HG03558 (cell line): ENCODE measurements at regions not wholly inside any gene's neighbourhood (a gene's known extent, or its start where the extent isn't known, plus 50 kb on each side); places are given as distances from the start of the nearest gene placed in this dataset.
"Not testable (repeated sequence)": the region's sequence is repeated elsewhere in the genome, so short reads cannot be mapped to it uniquely, and the experiment has no call there.

Experiments
- ATAC-seq: cut with Tn5 transposase; IDR thresholded peaks from one replicate; pipeline ENCODE4 v1.9.1; 2021; ENCODE audit warnings: moderate number of reproducible peaks; ENCODE audit not compliant: unreplicated experiment; ENCODE audit errors: extremely low read depth

DNA sequence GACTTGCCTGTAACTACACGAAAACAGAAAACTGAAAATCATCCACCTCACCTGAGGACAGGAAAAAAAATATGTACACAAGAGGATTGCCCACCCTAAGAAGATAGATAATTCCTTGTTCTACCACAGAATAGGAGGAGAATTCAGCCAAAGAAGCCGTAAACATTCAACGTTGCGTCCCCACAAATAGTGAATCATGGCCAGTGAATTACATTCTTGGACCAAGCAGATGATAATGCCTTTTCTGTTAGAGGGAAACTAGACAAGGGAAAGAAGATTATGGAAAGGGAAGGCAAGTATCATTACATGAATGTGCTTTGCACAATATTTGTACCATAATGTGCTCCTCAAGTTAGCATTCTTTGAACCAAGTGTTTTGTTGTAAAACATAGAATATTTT is 95.5 kb upstream of the C1QTNF7 start:
- no peak for ATAC-seq

DNA sequence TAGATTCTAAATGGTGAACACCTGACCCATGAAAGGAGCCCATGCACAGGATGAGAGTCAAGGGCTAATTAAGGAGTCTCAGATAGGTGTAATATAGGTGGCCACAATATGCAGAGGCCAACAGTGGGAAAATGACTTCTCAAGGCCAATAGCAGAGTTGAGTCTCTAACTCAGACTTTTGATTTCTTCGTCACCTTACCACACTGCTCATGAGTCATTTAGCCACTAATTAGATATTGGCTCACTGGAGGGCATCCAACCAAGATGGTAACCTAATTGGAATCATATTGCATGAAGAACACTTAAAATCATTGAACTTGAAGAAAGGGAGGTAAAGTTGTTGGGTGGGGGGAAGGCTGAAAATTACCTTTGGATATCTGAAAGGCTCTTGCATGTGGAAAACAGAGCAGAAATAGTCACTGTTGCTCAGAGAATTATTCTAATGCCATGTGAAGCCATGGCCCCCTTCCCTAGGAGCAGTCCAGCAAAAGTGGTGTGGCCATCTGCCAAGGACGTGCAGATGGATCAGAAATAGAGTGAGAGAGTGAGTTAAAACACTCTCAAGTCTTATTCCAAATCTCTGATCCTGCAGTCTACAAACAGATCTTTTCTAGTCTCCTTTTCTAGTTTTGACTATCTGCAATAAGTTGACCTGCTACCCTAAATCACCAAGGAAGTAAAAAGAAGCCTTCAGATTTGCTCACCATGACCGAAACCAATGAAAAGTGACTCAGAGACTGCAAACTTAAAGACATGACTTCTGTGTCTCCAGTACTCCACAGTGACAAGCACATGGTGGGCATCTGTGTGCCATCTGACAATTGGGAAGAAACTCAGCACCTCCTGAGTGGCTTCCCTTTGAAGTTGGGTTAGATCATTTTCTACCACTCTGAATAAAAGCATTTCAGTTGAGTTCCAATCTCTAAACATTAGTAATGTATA is 93.9 kb upstream of the C1QTNF7 start:
- ATAC-seq: no peak

DNA sequence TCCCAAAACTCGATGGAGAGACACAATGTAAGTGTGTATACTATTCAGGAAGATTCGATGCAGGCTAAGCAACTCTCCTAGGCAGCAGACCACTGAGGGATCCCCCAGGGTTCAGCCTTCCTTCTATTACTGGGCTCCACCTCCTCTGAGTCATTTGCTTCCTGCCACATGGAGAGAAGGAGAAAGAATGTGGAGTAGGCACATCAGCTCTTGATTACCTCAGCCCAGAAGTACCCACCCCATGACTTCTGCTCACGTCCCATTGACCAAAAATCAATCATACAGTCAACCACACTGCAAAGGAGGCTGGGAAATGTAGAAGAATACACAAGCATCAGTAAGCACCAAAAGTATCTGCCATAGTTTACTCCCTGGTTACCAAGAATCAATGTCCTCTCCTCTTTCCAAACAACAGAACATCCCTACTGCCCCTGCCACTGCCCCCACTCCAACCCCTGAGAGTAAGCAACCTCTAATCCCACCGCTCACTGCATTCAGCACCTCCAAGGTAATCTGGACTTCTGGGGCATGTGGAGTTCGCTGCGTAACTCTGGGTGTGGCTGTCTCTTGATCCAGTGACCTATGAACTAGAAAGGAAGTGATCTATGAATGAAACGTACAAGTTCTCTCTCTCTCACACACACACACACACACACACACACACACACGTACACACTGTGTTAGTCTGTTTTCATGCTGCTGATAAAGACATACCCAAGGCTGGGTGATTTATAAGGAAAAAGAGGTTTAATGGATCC is 91.2 kb upstream of the C1QTNF7 start:
- no peak for ATAC-seq

DNA sequence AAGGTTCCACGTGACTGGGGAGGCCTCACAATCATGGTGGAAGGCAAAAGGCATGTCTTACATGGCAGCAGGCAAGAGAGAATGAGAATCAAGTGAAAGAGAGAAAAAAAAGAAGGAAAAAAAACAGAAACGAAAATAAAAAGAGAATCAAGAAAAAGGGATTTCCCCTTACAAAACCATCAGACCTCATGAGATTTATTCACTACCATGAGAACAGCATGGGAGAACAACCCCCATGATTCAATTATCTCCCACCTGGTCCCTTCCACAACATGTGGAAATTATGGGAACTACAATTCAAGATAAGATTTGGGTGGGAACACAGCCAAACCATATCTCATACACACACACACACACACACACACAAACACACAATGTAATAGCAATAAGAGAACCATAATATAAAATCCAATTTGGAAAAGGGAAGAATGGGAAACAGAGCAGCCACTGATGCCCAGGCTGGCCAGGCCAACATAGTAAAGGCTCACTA is 90.6 kb upstream of the C1QTNF7 start:
- not testable (repeated sequence) for ATAC-seq

DNA sequence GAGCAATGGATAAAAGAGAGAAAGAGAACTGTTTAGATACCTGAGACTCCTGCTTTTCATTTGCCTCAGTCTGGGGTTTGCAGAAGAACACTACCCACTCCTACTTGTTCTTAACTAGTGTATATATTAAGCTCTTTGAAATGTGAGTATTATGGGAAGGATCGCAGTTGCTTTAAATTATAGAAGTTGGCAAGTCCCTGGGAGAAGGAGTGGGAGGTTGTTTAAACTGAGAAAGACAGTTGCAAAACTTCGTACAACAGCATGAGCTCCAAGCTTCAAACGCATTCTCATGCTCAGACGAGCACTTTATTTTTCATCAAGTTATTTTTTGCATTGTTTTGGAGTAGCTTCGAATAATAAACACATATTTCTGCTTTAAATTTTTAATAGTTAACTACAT is 88.1 kb upstream of the C1QTNF7 start:
- ATAC-seq: no peak

DNA sequence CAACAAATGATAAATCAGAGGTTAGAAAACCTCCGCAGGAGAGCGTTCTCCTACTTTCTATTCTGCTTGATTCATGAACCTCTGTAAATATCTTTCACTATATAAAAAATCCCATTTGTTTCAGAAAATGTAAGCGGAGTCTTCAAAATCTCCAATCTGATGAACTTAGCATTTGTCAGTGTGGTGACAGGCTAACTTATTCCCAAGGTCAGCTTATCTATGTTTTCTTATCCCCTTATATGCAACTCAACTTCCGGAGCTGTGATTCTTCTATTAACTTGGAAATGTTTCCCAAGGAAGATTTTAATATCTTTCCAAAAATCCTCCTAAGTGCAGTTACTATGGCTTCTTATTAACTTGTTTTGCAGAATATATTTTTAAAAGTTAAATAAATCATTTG is 87.5 kb upstream of the C1QTNF7 start:
- no peak for ATAC-seq

DNA sequence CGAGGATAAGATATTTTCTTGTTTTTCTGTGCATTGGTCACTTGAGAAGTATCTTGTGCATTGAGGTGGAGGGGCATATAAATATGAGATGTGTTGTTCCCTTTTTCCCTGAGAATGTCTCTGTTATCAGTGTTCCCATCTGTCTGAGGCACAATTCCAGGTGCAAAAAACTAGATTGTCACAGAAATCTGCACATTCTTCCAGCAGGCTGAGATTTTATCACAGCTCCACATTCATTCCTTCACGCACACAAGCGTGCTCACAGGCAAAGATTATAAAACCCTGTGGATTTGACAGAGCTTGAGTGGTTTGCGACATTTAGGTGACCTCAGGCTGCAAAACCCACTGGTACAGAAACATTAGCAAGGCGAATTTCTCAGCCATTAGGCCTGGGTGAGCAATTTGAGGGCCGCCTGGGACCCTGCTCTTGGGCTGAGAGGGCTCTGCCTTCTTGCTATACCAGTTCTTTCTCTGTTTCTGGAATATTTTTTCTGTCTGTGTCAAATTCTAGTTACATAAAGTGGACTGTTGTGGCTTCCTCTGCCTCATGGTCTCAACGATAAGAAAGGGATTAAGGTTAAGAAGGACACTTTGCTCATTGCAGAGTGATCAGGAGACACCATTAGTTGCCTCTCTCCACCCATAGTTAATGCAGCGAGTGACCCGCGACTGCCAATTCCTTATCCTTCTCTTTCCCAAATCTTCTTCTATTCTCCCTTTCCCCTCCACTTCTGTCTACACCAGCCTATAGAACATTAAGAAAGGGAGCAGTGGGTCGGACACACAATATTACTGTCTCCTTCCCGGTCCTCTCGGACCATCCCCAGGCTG is 86.7 kb upstream of the C1QTNF7 start:
- ATAC-seq: no peak

DNA sequence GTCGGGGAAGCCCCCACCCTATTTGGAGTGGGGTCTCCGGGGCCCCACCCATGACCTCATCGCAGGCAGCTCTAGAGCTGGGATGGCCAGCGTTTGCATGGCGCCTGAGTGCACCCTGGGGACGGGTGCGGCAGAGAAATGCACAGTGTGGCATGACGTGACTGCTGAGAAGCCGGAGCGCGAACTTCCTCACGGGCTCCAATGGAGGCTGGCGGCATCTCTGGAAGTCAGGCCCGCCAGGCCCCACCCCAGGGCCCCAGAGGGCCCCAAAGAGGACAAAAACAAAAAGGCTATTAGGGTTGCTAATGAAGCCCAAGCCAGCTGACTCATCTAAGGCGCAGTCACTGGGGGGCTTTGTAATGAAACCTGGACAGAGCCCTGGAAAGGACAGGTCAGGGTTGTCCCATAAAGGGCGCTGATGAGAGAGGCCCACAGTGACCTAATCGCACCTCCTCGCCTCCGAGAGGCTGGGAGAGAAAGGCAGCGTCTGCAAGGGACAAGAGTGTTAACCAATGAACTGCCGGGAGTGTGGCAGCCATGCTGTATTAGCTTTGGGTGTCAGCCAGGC is 86.0 kb upstream of the C1QTNF7 start:
- ATAC-seq: no peak

DNA sequence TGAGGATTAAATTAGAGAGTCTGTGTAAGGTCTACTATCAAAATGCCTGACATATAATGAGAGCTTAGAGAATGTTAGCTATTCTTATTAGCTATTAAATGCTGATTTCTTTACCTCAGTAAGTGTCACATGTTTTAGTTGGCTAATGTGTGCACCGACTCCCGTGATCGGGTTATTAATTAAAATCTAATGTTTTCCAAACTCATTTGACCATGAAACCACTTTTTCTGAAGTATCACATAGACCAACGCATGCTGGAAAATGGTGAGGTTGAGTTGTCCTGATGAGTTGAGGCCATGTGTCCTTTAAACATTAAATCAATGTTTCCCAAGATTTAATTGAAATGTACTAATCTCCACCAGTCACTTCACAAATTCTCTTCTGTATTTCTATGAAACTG is 84.8 kb upstream of the C1QTNF7 start:
- ATAC-seq: no peak

DNA sequence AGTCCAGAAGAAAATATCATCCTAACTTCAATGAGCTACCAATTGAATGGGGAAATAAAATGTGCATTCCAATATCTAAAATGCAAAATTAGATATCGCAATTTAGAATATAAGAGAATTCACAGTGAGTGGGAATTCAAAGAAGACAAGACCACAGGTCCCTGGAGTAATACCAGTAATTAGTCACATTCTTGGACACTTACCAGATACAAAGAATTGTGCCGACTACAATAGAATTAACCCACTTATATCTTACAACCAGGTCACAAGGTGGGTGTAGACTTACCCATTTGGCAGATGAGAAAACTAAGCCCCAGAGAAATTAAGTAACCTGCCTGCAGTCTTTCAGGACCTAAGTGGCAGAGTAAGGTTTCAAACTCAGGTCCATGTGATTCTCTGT is 84.3 kb upstream of the C1QTNF7 start:
- ATAC-seq: no peak

DNA sequence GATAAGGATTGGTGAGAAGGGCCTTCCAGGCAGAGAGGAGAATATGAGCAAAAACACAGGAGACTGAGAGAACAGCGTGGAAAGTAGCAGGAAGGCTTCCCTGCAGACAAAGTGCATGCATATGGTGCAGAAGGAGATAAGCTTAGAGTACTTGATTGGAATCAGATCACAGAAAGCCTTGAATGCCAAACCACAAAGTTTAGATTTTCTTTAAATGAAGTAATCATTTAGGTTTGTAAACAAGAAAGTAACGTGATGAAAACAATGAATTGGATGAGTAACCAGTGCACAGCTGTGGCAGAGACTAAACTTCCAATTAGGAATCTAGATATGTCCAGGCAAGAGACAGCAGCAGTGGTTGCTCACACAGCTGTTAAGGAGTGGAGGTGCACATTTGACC is 83.8 kb upstream of the C1QTNF7 start:
- no peak for ATAC-seq

DNA sequence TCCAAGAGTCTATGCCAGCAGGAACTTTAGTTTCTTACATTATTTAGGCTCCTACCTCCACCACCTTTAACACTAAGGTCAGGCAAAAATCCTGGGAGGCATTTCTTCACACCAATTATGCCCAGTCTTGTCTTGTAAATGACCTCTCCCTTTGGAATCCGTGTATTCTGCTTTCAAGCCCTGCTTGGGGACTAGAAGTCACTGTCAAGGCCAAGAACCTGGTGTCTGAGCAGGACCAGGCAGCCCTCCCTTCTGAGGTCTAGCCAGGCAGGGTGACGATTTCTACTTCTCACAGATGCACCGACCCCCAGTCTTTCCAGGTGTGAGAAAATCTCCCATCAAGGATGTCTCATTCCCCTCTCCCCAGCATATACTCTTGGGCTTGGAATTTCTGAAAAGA is 82.7 kb upstream of the C1QTNF7 start:
- ATAC-seq: no peak

DNA sequence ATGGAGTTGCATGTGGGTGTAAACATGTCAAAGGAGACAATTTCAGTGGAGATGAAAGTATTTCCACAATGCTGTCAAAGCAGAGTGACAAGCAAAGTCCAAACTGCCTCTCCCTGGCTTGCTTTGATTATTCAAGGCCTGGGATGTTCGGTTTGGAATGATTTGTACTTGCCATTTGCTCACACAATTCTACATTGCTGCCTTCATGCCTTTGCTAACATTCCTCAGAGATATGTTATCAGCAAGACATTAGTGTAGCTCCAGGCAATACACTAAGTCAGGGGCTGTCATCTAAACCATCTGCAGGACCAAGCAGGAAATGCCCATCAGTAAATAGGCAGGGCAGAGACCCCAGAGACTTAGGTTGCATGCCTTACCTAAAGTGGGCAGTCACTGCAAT is 79.6 kb upstream of the C1QTNF7 start:
- ATAC-seq: no peak

DNA sequence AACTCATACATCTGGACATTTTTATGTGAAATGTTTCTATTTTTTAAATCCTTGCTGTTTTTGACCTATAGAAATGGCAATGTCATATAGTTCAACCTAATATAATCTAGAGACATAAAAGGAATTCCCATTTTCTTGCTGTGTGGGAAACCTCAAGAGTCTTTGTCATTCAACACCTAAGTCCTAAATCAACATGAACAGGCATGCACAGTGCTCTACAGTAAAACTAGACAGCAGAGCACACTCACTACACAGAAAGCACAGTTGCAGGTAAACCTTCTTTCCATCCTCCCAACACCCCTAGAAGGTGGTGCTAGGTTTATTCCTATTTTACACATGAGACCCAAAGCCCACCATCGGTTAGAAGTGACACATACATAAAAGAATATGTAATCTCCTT is 79.1 kb upstream of the C1QTNF7 start:
- no peak for ATAC-seq

DNA sequence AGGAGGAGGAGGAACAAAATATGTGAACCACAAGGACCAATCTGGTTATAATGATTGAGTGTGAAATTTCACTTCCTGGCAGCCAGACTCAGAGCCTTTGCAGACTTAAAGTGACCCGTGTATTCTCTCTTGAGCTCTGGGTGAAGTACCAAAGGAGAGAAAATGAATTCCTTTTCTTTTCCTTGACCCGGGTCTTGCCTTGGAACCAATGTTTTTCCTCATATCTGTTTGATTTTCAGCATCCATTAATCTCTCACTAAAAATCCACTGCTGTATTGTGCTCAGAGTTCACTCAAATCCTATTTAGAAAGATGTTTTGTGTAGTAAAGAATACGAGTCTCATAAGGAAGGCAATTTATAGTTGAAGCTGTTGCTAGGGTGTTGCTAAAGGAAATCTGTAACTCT is 78.3 kb upstream of the C1QTNF7 start:
- no peak for ATAC-seq

DNA sequence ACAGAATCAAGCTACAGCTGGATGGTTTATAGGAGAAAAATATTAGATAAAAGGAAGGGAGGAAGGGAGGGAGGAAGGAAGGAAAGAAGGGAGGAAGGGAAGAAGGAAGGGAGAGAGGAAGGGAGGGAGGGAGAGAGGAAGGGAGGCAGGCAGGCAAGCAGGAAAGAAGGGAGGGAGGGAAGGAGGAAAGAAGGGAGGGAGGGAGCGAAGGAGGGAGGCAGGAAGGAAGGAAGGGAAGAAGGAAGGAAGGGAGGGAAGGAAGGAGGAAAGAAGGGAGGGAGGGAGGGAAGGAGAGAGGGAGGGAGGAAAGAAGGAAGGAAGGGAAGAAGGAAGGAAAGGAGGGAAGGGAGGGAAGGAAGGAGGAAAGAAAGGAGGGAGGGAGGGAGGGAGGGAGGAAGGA is 77.9 kb upstream of the C1QTNF7 start:
- no peak for ATAC-seq

DNA sequence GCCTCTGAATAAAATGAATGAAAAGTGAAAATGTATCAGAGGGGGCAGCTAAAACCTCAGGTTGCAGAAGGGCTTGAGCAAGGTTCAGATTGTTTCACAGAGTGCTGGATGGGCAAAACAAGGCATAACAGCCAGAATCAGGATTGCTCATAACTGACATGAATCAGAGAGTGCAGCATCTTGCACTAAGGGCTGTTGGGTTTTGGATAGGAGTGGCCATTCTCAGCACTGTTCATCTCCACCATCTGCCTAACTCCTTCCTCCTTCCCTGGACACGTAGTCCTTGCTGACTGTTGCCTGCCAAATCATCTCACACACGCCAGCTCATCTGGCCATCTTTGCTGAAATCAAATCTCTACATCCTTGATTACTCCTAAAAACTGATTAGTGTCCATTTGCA is 75.3 kb upstream of the C1QTNF7 start:
- no peak for ATAC-seq

DNA sequence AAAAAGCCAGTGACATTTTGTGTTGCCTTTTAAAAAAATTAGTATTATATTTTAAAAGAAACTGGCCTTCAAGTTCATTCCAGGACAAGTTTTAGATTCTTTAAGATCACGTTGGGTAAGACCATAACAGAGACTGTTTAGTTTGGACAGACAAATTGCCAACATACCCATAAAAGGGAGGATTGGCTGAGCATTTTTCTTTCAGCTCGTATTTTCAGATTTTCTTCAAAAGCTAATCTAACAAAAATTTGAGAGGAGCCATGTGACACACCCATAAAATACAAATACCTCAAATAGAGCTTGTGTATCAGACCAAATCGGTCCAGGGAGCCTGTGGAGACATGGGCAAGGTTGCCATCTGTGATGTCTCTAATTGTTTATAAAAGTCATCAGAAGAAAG is 74.6 kb upstream of the C1QTNF7 start:
- no peak for ATAC-seq

DNA sequence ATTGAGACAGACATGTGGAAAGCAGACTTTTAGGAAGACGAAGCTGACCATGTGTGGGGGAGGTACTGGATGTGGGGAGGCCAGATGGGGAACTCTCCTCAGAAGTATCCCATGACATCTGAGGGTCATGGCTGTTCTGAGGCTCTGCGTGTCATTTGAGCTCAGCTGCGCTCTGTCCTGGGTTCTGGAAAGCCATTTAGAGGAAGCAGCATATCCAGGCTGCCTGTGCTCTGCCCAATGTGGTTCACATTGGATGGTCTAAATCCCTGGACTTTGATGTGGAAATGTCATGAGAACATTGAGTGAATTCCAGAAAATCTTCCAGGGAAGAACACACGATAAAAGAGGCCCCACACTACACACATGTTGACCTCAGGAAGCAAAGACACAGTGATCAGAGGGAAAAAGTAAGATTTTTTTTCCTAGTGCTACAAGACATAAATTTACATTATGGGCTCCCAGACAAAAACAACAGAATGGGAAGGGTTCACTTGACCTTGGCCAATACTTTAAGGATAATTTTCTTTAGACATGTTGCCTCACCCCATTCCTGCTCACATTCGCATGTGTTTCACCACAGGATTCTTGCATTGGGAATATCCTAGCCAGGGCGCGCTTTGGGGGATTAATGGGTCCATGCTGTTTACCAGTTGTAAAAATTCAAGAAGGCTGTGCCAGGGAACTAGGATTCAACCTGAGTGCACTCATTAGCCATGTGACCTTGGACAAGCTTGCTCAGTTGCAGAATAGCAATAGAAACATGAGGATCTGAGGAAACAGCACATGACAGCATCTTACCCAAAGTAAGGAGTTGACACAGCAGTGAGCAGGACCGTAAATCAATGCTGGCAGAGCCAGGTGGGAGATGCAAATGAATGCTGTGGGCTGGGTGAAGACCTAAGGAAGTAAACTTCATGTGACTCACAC is 73.2 kb upstream of the C1QTNF7 start:
- ATAC-seq: no peak
